HL-60 (cell line): ENCODE measurements at regions not wholly inside any gene's neighbourhood (a gene's known extent, or its start where the extent isn't known, plus 50 kb on each side); places are given as distances from the start of the nearest gene placed in this dataset.

Experiments used
- DNase-seq, 2 experiments: peaks; one replicate each; pipeline ENCODE4 v3.0.0-alpha.2; 2010 to 2020; ENCODE audit warnings: low read depth in 1 of 2, low spot score in 1 of 2
- H3K27ac ChIP-seq: fragments of 250-450 bp; sonication (Bioruptor Pico); replicated peaks from 2 replicates; pipeline ENCODE4 v1.5.1; 2020; ENCODE audit warnings: mild to moderate bottlenecking, moderate library complexity
- H3K27me3 ChIP-seq: fragments of 250-450 bp; sonication (Bioruptor Pico); 2 replicates; pipeline ENCODE4 v1.5.1; 2021; ENCODE audit warnings: mild to moderate bottlenecking, moderate library complexity; ENCODE audit not compliant: insufficient read depth, poor library complexity, severe bottlenecking
- H3K4me3 ChIP-seq: replicated peaks from 2 replicates; pipeline ENCODE4 v1.5.1; 2011; ENCODE audit warnings: mild to moderate bottlenecking, control low read depth, low read length; ENCODE audit not compliant: insufficient read depth
- GABPA ChIP-seq: IDR thresholded peaks from 2 replicates; pipeline ENCODE4 v1.6.1; 2012; ENCODE audit warnings: low read depth
- POLR2AphosphoS5 ChIP-seq: IDR thresholded peaks from 2 replicates; pipeline ENCODE4 v1.6.1; 2012; ENCODE audit warnings: low read depth
- SPI1 ChIP-seq: IDR thresholded peaks from 2 replicates; pipeline ENCODE4 v1.6.1; 2012; ENCODE audit warnings: low read depth, mild to moderate bottlenecking, borderline replicate concordance
- TF ChIP-seq, protein P1 (sequence below): IDR thresholded peaks from one replicate; pipeline ENCODE4 v1.5.1; 2011; ENCODE audit warnings: low read length, control low read depth, inconsistent platforms; ENCODE audit not compliant: insufficient read depth
- TF ChIP-seq, protein P2 (sequence below): IDR thresholded peaks from 2 replicates; pipeline ENCODE4 v1.6.1; 2012; ENCODE audit warnings: low read depth; ENCODE audit not compliant: insufficient replicate concordance

DNA sequence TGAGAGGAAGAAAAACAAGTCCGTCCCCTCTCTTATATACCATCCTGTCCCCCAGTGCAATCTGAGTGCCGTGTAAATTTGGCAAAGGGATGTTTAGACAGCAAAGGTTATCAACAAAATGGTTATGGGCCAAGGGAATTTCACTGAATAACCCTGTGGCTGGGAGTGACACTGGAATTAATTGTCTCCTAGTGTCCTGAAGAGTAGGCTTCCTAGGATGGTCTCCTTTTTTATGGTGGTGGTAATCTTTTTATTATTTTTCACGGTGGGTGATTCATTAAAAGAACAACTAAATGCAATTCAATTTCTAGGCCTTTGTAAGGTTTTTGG is 244.2 kb downstream of the PIK3R1 start:
- no peak for DNase-seq
- H3K4me3 ChIP-seq = no peak overlapping the region
- TF ChIP-seq, protein P1, sequence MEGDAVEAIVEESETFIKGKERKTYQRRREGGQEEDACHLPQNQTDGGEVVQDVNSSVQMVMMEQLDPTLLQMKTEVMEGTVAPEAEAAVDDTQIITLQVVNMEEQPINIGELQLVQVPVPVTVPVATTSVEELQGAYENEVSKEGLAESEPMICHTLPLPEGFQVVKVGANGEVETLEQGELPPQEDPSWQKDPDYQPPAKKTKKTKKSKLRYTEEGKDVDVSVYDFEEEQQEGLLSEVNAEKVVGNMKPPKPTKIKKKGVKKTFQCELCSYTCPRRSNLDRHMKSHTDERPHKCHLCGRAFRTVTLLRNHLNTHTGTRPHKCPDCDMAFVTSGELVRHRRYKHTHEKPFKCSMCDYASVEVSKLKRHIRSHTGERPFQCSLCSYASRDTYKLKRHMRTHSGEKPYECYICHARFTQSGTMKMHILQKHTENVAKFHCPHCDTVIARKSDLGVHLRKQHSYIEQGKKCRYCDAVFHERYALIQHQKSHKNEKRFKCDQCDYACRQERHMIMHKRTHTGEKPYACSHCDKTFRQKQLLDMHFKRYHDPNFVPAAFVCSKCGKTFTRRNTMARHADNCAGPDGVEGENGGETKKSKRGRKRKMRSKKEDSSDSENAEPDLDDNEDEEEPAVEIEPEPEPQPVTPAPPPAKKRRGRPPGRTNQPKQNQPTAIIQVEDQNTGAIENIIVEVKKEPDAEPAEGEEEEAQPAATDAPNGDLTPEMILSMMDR = no peak
- TF ChIP-seq POLR2AphosphoS5 = no peak
- TF ChIP-seq GABPA = no peak
- TF ChIP-seq, protein P2, sequence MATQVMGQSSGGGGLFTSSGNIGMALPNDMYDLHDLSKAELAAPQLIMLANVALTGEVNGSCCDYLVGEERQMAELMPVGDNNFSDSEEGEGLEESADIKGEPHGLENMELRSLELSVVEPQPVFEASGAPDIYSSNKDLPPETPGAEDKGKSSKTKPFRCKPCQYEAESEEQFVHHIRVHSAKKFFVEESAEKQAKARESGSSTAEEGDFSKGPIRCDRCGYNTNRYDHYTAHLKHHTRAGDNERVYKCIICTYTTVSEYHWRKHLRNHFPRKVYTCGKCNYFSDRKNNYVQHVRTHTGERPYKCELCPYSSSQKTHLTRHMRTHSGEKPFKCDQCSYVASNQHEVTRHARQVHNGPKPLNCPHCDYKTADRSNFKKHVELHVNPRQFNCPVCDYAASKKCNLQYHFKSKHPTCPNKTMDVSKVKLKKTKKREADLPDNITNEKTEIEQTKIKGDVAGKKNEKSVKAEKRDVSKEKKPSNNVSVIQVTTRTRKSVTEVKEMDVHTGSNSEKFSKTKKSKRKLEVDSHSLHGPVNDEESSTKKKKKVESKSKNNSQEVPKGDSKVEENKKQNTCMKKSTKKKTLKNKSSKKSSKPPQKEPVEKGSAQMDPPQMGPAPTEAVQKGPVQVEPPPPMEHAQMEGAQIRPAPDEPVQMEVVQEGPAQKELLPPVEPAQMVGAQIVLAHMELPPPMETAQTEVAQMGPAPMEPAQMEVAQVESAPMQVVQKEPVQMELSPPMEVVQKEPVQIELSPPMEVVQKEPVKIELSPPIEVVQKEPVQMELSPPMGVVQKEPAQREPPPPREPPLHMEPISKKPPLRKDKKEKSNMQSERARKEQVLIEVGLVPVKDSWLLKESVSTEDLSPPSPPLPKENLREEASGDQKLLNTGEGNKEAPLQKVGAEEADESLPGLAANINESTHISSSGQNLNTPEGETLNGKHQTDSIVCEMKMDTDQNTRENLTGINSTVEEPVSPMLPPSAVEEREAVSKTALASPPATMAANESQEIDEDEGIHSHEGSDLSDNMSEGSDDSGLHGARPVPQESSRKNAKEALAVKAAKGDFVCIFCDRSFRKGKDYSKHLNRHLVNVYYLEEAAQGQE = no peak
- TF ChIP-seq SPI1 = no peak
- no peak overlapping the region for H3K27ac ChIP-seq
- no peaks in the 10 kb centered on the region for H3K27me3 ChIP-seq

DNA sequence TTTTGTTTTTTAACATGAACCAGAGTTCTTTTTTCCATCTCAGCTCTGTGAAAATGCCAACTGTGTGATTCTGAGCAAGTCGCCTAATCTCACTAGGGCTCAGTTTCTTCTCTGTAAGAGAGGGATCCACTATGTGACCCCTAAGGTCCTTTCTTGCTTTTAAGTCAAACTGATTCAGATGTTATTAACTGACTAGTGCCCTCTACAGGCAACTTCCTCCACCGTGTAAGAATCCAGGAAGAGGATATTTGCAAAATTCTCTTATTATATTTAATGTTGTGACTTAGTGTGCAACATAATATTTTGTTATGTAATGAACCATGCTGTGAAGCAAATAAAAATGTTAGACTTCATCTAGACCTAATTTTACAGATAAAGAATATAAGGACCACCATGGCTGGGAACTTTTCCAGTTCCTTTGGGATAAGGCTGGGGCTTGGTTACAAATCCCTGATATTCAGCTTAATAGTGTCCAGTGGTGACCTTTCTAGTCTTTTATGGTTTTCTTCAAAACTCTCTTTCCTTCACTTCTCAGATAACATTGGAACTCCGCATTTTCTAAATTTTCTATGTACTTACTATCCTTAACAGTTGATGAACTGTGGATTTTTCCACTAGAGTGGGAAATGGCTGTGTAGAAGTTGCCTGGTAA is 244.7 kb downstream of the PIK3R1 start:
- Histone ChIP-seq H3K27ac (no peak overlapping the region), H3K27me3 (no peaks in the 10 kb centered on the region), H3K4me3 (no peak overlapping the region)
- TF ChIP-seq, protein P1 = peak; percentile 25
- TF ChIP-seq SPI1 (no peak), GABPA (no peak), POLR2AphosphoS5 (no peak)
- TF ChIP-seq, protein P2 = no peak
- DNase-seq = peak in 1 of 2 experiments; percentile 19

DNA sequence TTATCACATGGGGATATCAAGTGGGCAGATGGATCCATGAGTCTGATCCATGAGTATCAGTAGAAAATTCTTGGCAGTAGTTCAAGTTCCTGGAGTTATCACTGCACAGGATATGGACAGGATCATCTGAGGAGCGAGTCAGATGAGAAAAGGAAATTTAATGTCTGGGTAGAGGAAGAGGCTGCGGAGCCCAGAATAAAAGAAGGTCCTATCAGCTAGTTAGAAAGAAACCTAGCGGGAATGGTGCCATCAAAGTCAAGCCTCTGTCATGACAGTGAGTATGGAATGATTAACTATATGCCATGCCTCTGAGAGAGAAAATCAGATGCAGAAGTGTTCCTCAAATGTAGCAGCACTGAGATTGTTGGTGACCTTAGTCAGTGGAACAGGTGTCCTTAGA is 248.1 kb downstream of the PIK3R1 start:
- H3K27me3 ChIP-seq = no peaks in the 10 kb centered on the region

More for the DNA sequence above, 248.1 kb downstream of the PIK3R1 start:
- Histone ChIP-seq H3K27ac (no peak overlapping the region), H3K4me3 (no peak overlapping the region)
- no peak for DNase-seq
- no peak for TF ChIP-seq GABPA
- TF ChIP-seq SPI1 = no peak
- TF ChIP-seq, protein P2 = no peak
- no peak for TF ChIP-seq POLR2AphosphoS5
- TF ChIP-seq, protein P1 = no peak
